ENCODE measurements at regions not wholly inside any gene's neighbourhood (a gene's known extent, or its start where the extent isn't known, plus 50 kb on each side); places are given as distances from the start of the nearest gene placed in this dataset.

- TF ChIP-seq REST (IDR thresholded peaks at IDR 0.05; ENCODE audit: low read depth) (no peak), CTCF (IDR thresholded peaks at IDR 0.05 in 2 of 3, conservative IDR thresholded peaks at IDR 0.05 in 1 of 3; ENCODE audit: borderline replicate concordance in 1 of 3, insufficient read depth in 1 of 3, low read depth in 2 of 3, low read length in 2 of 3) (no peak), TCF7L2 (IDR thresholded peaks at IDR 0.05; ENCODE audit: borderline replicate concordance, extremely low read depth, insufficient read depth, insufficient read length) (no peak), POLR2AphosphoS5 (IDR thresholded peaks at IDR 0.05; ENCODE audit: low read depth, low read length) (no peak), ZNF274 (IDR thresholded peaks at IDR 0.05; ENCODE audit: low read depth, low read length) (no peak), CEBPB (IDR thresholded peaks at IDR 0.05; ENCODE audit: low read depth) (no peak), EZH2phosphoT487 (IDR thresholded peaks at IDR 0.05; ENCODE audit: borderline replicate concordance) (no peak), EZH2 (IDR thresholded peaks at IDR 0.05) (no peak), YY1 (IDR thresholded peaks at IDR 0.05; ENCODE audit: extremely low read depth, insufficient replicate concordance, low read depth, low read length) (no peak), JUND (IDR thresholded peaks at IDR 0.05) (no peak), RAD21 (IDR thresholded peaks at IDR 0.05; ENCODE audit: low read depth) (no peak)
These were observed 254.4 kb downstream of the BCOR start for GRCh38 chrX:39843318-39843717.

Data from HCT116 (cell line).